ENCODE measurements at regions not wholly inside any gene's neighbourhood (a gene's known extent, or its start where the extent isn't known, plus 50 kb on each side); places are given as distances from the start of the nearest gene placed in this dataset.

DNA sequence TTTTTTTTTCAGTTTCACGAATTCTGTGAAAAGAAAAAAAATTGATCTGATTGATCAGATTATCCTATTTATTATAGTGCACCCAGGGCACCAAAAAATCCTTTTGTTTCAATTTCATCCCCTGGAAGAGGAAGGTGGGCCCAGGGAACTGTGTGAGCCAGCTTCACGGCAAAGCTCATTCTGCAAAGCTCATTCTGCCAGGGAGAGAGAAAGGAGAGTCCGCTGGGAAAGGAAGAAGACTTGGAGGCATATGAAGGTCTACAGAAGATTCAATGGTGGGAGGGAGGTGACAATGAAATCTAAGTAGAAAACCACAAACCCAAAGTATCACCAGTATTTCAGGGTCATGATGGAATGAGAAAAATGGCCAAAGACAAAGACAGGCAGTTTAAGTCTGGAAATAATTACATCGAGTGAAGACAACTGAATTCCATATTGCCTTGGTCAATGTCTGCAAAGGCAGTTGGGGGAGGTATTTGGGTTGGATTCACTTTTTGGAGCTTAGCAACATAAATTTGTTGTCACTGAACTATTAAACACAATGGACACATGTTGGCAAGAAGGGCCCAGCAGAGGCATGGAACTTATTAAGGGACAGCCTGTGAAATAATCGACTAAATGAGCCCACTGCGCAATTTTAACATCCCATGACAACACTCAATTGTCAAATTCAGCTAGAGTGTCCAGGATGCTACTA lies 587.8 kb upstream of the MKI67 start:
- DNase-seq, result peak; percentile 87

DNA sequence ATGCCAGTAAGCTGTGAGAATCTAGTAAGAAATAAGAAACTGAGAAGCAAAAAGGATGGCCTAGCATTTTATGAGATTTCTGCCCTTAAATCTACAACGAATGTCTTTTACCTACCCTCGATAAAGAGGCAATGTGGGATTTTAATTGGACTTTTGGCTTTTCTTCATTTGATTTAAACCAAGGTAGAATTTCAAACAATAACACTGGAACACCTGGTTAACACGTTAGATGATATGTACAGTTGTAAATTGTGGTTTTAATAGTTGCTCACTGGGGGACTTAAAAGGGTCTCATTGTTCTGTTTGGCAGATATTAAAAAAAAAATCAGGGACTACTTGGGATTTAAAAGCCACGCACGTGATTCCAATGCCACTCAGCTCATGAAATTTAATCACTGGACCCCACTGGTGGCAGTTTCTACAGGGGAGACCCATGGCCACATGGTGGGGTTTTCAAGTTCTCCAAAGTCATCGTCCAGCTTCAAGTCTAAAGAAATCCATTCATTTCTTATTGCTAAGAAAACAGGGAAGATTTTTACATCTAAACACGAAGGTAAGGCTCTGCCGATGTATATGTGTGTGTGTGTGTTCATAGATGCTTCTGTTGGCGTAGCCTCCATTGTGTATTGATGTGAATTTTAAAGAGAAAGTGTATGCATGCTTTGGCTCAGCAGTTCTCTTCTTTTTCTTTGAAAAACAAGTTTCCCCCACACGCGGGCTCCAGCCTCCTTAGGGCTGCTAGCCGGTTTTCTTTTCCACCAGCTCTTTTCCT lies 588.6 kb upstream of the MKI67 start:
- DNase-seq, result no peak

GRCh38 chr10:128716181-128716580 lies 590.0 kb upstream of the MKI67 start:
- no peak for DNase-seq

GRCh38 chr10:128721963-128722445 lies 595.8 kb upstream of the MKI67 start:
- peak; percentile 21 for DNase-seq

- no peak for DNase-seq
Measured at GRCh38 chr10:128722947-128723346, 596.7 kb upstream of the MKI67 start.

- no peak for DNase-seq
Measured at GRCh38 chr10:128723631-128724205, 597.5 kb upstream of the MKI67 start.

GRCh38 chr10:128725531-128725930 lies 599.3 kb upstream of the MKI67 start:
- DNase-seq, result no peak

DNA sequence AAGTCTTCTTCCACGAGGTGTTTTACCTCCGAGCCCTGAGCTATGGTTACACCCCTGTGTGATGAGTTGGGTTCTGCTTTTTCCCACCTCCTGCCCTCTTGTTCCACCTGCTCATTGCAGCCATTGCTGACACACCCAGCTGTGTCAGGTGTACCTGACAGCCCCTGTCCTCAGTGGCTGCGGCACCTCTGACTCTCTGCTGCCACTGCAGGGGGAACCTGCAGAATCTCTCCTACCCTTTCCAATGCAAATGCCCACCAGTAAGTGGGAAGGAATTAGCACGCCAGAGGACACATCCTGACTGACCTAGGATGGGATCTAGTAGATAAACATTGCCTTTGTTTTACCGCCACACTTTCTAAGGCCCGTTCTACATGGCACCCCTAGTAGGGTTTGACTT lies 600.9 kb upstream of the MKI67 start:
- DNase-seq, result no peak

DNA sequence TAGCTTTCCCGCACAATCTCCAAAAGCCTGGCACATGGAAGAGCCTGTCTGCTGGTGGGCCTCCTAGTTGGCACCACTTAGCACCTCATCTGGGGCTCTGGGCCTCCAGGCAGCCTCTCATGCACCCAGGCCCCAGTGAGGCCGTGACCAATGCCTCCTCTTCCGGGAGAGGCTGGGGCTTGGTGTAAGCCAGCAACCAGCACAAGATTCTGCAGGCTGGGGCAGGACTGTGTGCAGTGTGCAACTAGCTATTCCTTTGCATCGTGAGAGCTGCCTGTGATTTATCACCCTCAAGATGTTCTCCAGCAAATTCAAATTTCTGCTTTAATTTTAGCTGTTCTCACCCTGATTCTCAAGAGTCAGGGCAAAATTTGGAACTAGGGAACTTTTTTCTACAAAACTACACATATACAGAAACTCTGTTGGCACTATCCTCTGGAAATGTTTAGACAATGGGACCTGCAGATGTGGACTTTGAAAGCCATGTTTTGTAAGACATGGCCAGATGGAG lies 603.7 kb upstream of the MKI67 start:
- no peak for DNase-seq

DNA sequence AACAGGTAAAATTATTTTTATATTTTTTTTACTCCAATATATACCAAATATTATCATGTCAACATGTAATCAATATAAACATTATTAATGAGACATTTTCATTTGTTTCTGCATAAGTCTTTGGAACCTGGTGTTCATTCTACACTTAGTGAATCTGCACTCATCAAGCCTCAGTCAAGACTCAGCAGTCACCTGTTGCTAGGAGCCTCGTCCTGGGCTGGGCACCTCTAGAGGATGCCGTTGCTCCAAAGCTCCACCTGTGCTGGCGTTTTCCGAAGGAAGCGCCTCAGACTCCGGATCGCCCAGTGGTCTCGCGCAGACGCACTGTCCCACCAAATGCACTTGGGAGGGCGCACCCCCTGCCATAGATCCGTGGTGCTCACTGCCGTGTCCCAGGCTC lies 604.7 kb upstream of the MKI67 start:
- DNase-seq, result no peak

DNA sequence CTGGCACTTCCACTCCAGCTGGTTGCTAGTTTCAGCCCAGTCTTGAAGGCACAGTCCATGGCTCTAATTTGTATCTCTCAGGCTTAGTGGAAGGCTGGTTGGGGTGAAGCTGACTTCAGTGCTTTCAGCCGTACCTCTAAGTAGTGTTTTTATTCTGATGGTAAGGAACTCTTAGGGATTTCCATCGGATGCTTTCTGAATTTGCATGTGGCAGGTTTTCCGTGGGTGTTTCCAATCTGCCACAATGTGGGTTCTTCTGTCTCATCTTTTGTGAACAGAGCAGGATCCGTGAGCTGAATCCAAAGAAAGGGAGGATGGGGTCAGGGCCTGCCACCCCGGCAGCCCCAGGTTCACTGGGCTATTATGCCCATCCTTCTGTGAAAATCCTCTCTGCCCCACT lies 607.9 kb upstream of the MKI67 start:
- no peak for DNase-seq

GRCh38 chr10:128734734-128735133 lies 608.5 kb upstream of the MKI67 start:
- DNase-seq, result no peak

GRCh38 chr10:128735996-128736395 lies 609.8 kb upstream of the MKI67 start:
- no peak for DNase-seq

GRCh38 chr10:128738386-128738915 lies 612.2 kb upstream of the MKI67 start:
- no peak for DNase-seq

- DNase-seq, result no peak
Measured at GRCh38 chr10:128739930-128740329, 613.7 kb upstream of the MKI67 start.

DNA sequence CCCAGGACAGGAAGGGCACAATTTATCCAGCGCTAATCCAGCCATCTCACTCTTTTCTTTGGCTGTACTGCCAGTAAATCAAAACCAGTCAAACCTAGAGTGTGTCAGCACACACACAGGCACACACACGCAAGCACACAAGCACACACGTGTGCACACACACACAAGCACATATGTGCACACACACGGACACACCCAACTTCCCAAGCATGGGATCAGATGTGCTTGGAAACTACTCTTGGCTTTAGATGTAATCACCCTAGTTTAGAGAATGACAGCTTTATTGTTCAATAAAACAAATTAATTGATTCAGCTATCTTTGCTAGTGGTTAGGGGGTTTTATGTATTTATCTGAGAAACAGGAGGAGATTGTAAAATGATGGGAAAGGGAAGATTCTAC lies 615.0 kb upstream of the MKI67 start:
- DNase-seq, result no peak

DNA sequence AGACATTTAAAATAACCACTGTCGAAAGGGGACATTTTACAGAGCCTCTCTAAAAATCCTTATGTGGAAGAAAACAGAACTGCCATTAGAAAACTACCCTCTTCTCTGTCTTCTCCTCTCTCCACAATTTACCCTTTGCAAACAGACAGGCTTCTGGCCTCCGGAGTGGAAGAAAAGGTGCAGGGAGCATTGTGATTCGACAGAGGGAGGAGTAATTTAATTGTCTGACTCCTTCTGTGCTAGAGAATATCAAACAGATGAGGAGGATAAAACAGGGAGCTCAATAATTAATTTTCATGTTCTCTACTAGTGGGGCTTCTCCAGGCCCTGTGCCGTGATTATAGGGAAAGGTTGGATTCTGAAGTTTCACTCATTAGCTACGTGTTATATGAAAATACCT lies 615.5 kb upstream of the MKI67 start:
- no peak for DNase-seq

GRCh38 chr10:128744092-128744491 lies 617.9 kb upstream of the MKI67 start:
- DNase-seq, result no peak

DNA sequence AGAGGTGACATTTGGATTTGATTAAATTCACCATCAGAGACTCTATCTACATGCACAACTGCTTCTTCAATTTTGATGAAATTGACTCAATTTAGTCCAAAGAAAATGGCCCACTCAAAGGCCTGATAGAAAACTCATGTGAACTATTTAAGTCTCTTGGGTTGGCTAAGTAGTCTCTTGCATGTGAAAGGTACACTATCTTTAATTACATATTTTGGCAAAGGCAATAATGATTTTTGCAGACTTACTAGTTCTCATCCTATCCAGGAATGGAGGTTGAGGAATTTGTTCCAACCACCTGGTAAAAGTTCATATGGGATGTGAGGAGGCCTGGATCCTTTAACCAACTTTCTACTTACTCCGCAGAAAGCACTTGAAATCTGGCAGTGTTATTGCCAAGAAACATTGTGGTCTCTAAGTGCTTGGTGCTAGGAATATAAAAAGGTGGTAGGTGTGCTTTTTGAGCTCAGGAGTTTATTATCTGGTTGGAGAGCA lies 618.6 kb upstream of the MKI67 start:
- DNase-seq, result peak; percentile 70

DNA sequence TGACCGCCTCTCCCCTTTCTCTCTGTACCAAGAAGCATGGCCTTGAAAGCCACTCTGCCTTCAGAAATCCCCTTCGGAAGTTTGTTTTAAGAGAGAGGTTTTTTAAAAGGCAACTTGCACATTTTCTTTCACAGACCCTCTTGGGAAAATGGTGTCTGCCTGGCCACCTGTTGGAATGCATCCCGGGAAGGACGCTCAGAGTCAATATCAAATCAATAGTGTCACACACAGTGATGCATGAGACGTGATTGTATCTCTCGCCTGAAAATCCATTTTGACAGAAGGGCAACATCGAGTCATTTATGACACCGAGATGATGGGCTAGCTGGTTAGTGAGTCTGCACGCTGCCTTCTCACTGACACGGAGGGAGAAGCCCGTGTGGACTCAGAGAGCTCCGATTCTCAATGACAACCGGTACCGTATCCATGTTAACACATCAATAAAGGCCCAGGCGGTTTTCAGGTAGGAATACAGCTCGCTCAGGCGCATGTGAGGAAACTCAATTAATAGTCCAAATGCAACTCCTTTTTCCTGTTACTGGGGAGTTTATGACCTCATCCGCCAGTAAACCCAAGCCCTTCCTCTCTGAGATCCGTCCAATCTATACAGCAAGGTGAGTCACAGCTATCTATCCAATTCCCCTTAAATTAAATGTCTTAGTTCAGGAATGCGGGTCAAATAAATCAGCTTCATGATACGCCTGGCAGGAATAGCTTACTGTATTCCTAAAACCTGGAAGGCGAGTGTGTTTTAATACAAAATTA lies 621.5 kb upstream of the MKI67 start:
- no peak for DNase-seq

DNA sequence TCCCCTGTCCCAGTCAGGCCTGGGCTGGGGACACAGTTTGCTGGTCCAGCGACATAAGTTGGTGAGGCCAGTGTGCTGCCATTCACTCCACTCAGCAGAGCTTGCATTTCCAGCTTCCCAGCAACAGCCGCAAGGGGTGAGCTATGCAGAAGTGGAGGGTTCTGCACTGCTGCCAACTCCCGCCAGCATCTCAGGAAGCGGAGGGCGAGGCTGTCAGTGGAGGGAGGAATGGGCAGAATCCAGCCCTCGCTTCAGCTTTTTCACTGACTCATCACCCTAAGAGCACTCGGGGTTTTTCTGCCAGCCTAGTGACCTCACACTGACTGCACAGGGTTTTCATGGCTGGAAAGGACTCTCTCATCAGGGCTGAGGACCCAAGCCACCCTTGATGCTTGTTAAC lies 625.1 kb upstream of the MKI67 start:
- no peak for DNase-seq

- DNase-seq, result no peak
Measured at GRCh38 chr10:128751851-128752250, 625.6 kb upstream of the MKI67 start.
